IMR-90 (cell line): ENCODE measurements at regions not wholly inside any gene's neighbourhood (a gene's known extent, or its start where the extent isn't known, plus 50 kb on each side); places are given as distances from the start of the nearest gene placed in this dataset.

Experiments used
- ATAC-seq: fragments of 200-7000 bp; cut with Tn5 transposase; 2 replicates; pipeline ENCODE4 v1.9.1; 2020; ENCODE audit warnings: low read depth, mild to moderate bottlenecking, moderate library complexity
- BruUV-seq: library from RNA; stranded (reverse); fragments of 400-500 nt; replicated peaks from 2 replicates; lab custom pipeline; 2021; lab: Mats Ljungman, UMichigan
- CTCF ChIA-PET: fragments of 300-600 bp; formaldehyde crosslinking; extraction: SDS; loops from one replicate; lab custom pipeline; 2021; ENCODE audit warnings: antibody characterized with exemption; lab: Yijun Ruan, JAX
- POLR2A ChIA-PET: fragments of 300-600 bp; sonication (Branson Sonifier 250); formaldehyde crosslinking; loops from one replicate; lab custom pipeline; 2022; ENCODE audit warnings: antibody characterized with exemption; ENCODE audit not compliant: unreplicated experiment; lab: Charles Lee
- DNase-seq: peaks from one replicate; pipeline ENCODE4 v3.0.0; 2013
- H2AFZ ChIP-seq: replicated peaks from 2 replicates; pipeline ENCODE3; 2013; ENCODE audit warnings: low read length, mild to moderate bottlenecking; ENCODE audit not compliant: poor library complexity
- H2AK5ac ChIP-seq: 2 replicates; pipeline ENCODE4 v1.6.1; 2013; ENCODE audit warnings: low read depth, low read length, inconsistent platforms
- H2AK9ac ChIP-seq: replicated peaks from 2 replicates; pipeline ENCODE3; 2013; ENCODE audit warnings: mild to moderate bottlenecking, low read depth, low read length, moderate library complexity; ENCODE audit not compliant: poor library complexity
- H2BK120ac ChIP-seq: 2 replicates; pipeline ENCODE4 v1.6.1; 2013; ENCODE audit warnings: low read depth, low read length, inconsistent platforms
- H2BK15ac ChIP-seq: 3 replicates; pipeline ENCODE4 v1.6.1; 2013; ENCODE audit warnings: low read depth, low read length, inconsistent platforms
- H2BK20ac ChIP-seq: 2 replicates; pipeline ENCODE4 v1.6.1; 2013; ENCODE audit warnings: low read depth, mild to moderate bottlenecking, inconsistent platforms, low read length, moderate library complexity
- H2BK5ac ChIP-seq: 2 replicates; pipeline ENCODE4 v1.6.1; 2013; ENCODE audit warnings: mild to moderate bottlenecking, low read depth, low read length, inconsistent platforms; ENCODE audit not compliant: poor library complexity, severe bottlenecking
- H3K14ac ChIP-seq: replicated peaks from 2 replicates; pipeline ENCODE4 v1.6.1; 2013; ENCODE audit warnings: low read depth, low read length, inconsistent platforms
- H3K18ac ChIP-seq: 2 replicates; pipeline ENCODE4 v1.6.1; 2013; ENCODE audit warnings: low read depth, low read length, control low read depth
- H3K23ac ChIP-seq: 2 replicates; pipeline ENCODE4 v1.6.1; 2013; ENCODE audit warnings: low read depth, low read length, inconsistent platforms
- H3K27ac ChIP-seq: 2 replicates; pipeline ENCODE4 v1.5.1; 2013; ENCODE audit warnings: mild to moderate bottlenecking, control low read depth, low read length; ENCODE audit not compliant: insufficient read depth
- H3K27me3 ChIP-seq: 2 replicates; pipeline ENCODE4 v1.6.1; 2013; ENCODE audit warnings: low read length; ENCODE audit not compliant: control insufficient read depth, insufficient read depth
- H3K36me3 ChIP-seq: 2 replicates; pipeline ENCODE4 v1.6.1; 2013; ENCODE audit warnings: low read length, mixed read lengths; ENCODE audit not compliant: control insufficient read depth, insufficient read depth
- H3K4ac ChIP-seq: 2 replicates; pipeline ENCODE4 v1.6.1; 2013; ENCODE audit warnings: low read depth, low read length, inconsistent platforms
- H3K4me1 ChIP-seq: 2 replicates; pipeline ENCODE4 v1.6.1; 2013; ENCODE audit warnings: low read length, mixed read lengths; ENCODE audit not compliant: control insufficient read depth, insufficient read depth
- H3K4me2 ChIP-seq: 2 replicates; pipeline ENCODE4 v1.6.1; 2013; ENCODE audit warnings: low read depth, mild to moderate bottlenecking, control low read depth, low read length, moderate library complexity
- H3K4me3 ChIP-seq: 2 replicates; pipeline ENCODE4 v1.5.1; 2013; ENCODE audit warnings: low read depth, mild to moderate bottlenecking, control low read depth, low read length, moderate library complexity; ENCODE audit not compliant: insufficient read depth
- H3K56ac ChIP-seq: 2 replicates; pipeline ENCODE4 v1.6.1; 2013; ENCODE audit warnings: low read length, inconsistent platforms; ENCODE audit not compliant: insufficient read depth; ENCODE audit errors: extremely low read depth
- H3K79me1 ChIP-seq, 2 experiments: 2 replicates each; pipeline ENCODE4 v1.6.1; 2013; ENCODE audit warnings: low read length in 2 of 2, inconsistent platforms in 1 of 2, low read depth in 1 of 2
- H3K9ac ChIP-seq: 2 replicates; pipeline ENCODE4 v1.6.1; 2013; ENCODE audit warnings: low read depth, low read length, control low read depth
- H3K9me1 ChIP-seq: 2 replicates; pipeline ENCODE4 v1.6.1; 2013; ENCODE audit warnings: low read length, inconsistent platforms; ENCODE audit not compliant: insufficient read depth
- H3K9me3 ChIP-seq: 2 replicates; pipeline ENCODE4 v1.6.1; 2013; ENCODE audit warnings: low read length; ENCODE audit not compliant: control insufficient read depth, insufficient read depth
- H4K20me1 ChIP-seq: 2 replicates; pipeline ENCODE4 v1.6.1; 2013; ENCODE audit warnings: low read length, inconsistent platforms; ENCODE audit not compliant: insufficient read depth
- H4K5ac ChIP-seq: 2 replicates; pipeline ENCODE4 v1.6.1; 2013; ENCODE audit warnings: mild to moderate bottlenecking, low read depth, low read length, control low read depth
- H4K8ac ChIP-seq, 2 experiments: 2 replicates each; pipeline ENCODE4 v1.6.1; 2013; ENCODE audit warnings: low read depth in 2 of 2, low read length in 2 of 2, control low read depth in 1 of 2, inconsistent platforms in 1 of 2
- H4K91ac ChIP-seq: 2 replicates; pipeline ENCODE4 v1.6.1; 2013; ENCODE audit warnings: low read depth, low read length, inconsistent platforms; ENCODE audit not compliant: insufficient read depth
- RFX5 ChIP-seq: IDR thresholded peaks from 2 replicates; pipeline ENCODE4 v1.8.0; 2012; ENCODE audit warnings: low read depth, mild to moderate bottlenecking, low read length, moderate library complexity
- SMC3 ChIP-seq: fragments of 150-350 bp; IDR thresholded peaks from 2 replicates; pipeline ENCODE4 v1.6.1; 2016; ENCODE audit warnings: low read depth, mild to moderate bottlenecking, antibody characterized with exemption, low read length, moderate library complexity
- WGBS, 2 experiments: methylation state at CpG; one replicate each; pipeline versions ENCODE4 v1.1.5 to v1.1.7; 2013; ENCODE audit warnings: missing lambda C conversion rate in 2 of 2; ENCODE audit not compliant: insufficient read length in 1 of 2; ENCODE audit errors: extremely low coverage in 2 of 2; 5-methylcytosine and 5-hydroxymethylcytosine counted together
- dilution Hi-C: fragments of 300-500 bp; cut with HindIII; formaldehyde crosslinking; loops from one replicate; pipeline ENCODE4 v1.14.3; 2018; ENCODE audit warnings: low sequenced_read_pairs; ENCODE audit not compliant: unreplicated experiment
- in situ Hi-C: fragments of 300-500 bp; cut with MboI; formaldehyde crosslinking; loops from 3 replicates; pipeline ENCODE4 v1.14.3; 2019; ENCODE audit warnings: low sequenced_read_pairs, inconsistent platforms, mixed read lengths
- intact Hi-C: fragments of 100-400 bp; cut with micrococcal nuclease; formaldehyde crosslinking; loops from 2 replicates; pipeline ENCODE4 v1.10.0; 2022

- Histone ChIP-seq H4K5ac (no peak overlapping the region), H3K4me2 (no peak overlapping the region), H3K4me1 (no peaks in the 10 kb centered on the region), H3K27me3 (no peaks in the 10 kb centered on the region), H3K9me1 (no peaks in the 10 kb centered on the region), H3K14ac (no peak overlapping the region), H3K4me3 (no peak overlapping the region), H2AK5ac (no peak overlapping the region), H2AK9ac (no peak overlapping the region), H3K36me3 (no peaks in the 10 kb centered on the region), H4K8ac (no peak overlapping the region), H3K4ac (no peak overlapping the region), H3K56ac (no peak overlapping the region), H3K18ac (no peak overlapping the region), H2AFZ (no peak overlapping the region), H3K23ac (no peak overlapping the region), H3K79me1 (no peaks in the 10 kb centered on the region), H3K9ac (no peak overlapping the region), H2BK20ac (no peak overlapping the region), H2BK15ac (no peak overlapping the region), H2BK120ac (no peak overlapping the region), H3K27ac (no peak overlapping the region), H3K9me3 (0 out of 2 replicates have a peak, but pooled peaks cover 5% of the 10 kb centered on the region), H4K91ac (no peak overlapping the region), H2BK5ac (no peak overlapping the region), H4K20me1 (no peaks in the 10 kb centered on the region)
- POLR2A ChIA-PET = no interaction called here
- WGBS, 2 experiments = 20% methylated on average over 1 of the region's 8 CpGs; no CpG with 5 or more reads in 1 of the 2 experiments
- dilution Hi-C loops (no loop called here), in situ Hi-C loops (no loop called here), intact Hi-C loops (no loop called here)
- DNase-seq = no peak
- CTCF ChIA-PET = no interaction called here
- no peak for ATAC-seq
- BruUV-seq = no TSS peak
- no peak for TF ChIP-seq SMC3
- no peak for TF ChIP-seq RFX5
Measured at GRCh38 chr11:29916040-29916439, 100.8 kb downstream of the KCNA4 start.
